ENCODE measurements at regions not wholly inside any gene's neighbourhood (a gene's known extent, or its start where the extent isn't known, plus 50 kb on each side); places are given as distances from the start of the nearest gene placed in this dataset.
"Not testable (repeated sequence)": the region's sequence is repeated elsewhere in the genome, so short reads cannot be mapped to it uniquely, and the experiment has no call there.

DNA sequence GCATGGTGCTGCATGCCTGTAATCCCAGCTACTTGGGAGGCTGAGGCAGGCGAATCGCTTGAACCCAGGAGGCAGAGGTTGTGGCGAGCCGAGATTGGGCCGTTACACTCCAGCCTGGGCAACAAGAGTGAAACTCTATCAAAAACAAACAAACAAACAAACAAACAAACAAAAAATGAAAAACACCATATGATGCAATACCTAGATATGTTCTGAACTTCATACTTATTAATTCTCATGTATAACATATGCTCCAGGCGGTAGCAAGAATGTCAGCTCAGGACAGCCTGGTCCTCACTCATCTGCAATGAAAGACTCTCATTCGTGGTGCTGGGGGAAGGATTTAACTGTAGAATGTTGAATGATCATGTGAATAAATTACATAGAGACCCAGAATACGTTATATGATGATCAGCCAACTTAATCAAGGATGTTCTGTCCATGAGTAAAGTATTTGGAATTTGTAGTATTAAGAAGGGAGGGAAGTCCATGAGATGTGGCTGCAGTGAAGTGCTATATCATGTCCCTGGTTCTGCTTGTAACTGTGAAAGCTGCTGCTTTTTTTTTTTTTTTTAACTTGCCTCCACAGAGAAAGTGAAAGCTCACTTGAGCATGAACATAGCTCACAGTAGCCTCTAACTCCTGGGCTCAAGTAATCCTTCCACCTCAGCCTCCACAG, 206.8 kb downstream of the UQCRFS1 start:
- peak; percentile 83 for DNase-seq

GRCh38 chr19:29004796-29005195, 208.2 kb downstream of the UQCRFS1 start:
- no peak for DNase-seq

- no peak for DNase-seq
Observed at GRCh38 chr19:29003641-29004409, 209.1 kb downstream of the UQCRFS1 start.

GRCh38 chr19:29002336-29002735, 210.6 kb downstream of the UQCRFS1 start:
- no peak for DNase-seq

DNA sequence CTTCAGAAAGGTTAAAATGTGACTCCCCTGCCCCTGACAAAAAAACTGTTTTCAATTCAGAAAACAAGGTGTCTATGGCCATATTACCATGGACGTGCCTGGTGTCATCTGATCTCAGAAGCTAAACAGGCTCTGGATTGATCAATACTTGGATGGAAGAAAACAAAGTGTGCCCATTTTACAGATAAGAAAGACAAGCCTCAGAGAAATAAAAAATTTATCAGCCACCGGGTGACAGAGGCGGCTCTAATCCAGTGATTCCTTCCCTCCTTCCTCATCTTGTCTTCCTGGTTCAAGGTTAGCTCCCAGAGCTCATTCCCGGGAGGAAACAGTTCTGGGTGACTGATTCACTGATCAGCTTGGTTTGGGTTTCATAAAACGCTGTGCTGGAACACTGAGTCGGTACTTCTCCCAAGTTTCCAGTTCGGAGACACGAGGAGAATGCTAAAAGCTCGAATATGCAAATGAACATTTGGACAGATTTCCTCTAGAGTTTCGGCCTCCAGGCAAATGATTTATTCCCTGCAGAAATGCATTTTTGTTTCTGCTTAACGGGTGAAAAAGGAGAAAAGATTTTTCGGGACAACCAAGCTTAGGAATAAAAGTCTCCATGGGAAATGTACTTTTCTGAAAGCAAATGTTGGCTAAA, 211.2 kb downstream of the UQCRFS1 start:
- peak; percentile 18 for DNase-seq

- no peak for DNase-seq
Observed at GRCh38 chr19:29001141-29001581, 211.8 kb downstream of the UQCRFS1 start.

- no peak for DNase-seq
Observed at GRCh38 chr19:28999724-29000433, 213.1 kb downstream of the UQCRFS1 start.

DNA sequence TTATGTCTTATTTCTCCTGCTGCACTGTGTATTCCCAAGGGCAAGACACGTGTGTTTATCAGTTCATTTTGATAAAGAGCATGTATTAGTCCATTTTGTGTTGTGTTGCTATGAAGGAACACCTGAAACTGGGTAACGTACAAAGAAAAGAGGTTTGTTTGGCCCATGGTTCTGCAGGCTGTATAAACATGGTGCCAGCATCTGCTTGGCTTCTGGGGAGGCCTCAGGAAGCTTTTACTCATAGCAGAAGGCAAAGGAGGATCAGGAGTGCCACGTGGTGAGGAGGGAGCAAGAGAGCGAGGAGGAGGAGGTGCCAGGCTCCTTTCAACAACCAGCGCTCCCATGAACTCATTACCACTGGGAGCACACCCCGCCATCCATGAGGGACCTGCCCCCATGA, 214.0 kb downstream of the UQCRFS1 start:
- DNase-seq = no peak

- not testable (repeated sequence) for DNase-seq
Observed at GRCh38 chr19:28997866-28998265, 215.1 kb downstream of the UQCRFS1 start.

- DNase-seq = no peak
Observed at GRCh38 chr19:28990522-28990921, 222.4 kb downstream of the UQCRFS1 start.

DNA sequence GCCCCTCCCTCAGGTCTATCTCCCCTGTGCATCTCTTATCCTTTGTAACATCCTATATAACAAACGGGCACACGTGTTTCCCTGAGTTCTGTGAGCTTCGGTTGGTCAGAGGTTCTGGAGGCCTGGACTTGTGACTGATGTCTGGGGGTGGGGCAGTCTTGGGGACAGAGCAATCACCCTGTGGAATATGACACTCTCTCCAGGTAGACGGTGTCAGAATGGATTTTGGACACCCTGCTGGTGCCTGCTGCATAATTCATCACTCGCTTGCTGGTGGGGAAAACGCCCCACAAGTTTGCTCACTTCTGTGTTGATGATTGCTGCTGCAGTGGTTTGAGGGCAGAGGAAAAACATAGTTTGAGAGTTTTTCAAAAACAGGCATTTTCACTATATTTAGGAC, 223.2 kb downstream of the UQCRFS1 start:
- DNase-seq = no peak

GRCh38 chr19:28988066-28988465, 224.9 kb downstream of the UQCRFS1 start:
- no peak for DNase-seq

DNA sequence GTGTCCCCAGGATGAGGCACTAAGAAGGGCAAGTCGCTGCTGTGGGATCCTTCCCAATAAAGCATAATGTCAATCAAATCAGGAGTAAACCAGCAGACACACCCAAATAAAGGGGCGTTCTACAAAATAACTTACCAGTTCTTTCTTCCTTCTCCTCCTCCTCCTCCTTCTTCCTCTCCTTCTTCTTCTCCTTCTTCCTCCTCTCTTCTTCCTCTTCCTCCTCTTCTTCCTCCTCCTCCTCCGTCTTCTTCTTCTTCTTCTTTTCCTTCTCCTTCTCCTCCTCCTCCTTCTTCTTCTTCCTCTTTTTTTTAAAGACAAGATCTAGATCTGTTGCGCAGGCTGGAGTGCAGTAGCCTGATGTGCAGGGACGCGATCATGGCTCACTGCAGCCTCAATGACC, 225.8 kb downstream of the UQCRFS1 start:
- no peak for DNase-seq

DNA sequence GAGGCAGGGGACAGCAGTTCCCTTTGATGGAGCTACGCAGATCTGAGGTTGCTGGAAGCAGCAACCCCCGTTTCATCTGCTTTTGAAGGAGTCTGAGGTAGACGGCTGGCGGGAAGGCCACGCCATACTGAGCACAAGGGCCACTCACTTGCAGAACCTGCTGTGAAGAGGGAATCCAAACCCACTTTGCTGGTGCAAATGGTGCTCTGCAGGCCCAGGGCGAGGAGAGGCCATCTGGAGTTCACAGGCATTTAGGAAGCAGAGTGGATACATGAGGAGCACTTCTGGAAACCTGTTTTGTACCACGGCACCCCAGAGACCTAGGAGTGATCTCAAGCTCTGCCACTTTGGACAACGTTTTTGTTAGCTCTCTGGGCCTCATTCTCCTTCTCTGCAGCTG, 227.8 kb downstream of the UQCRFS1 start:
- DNase-seq = no peak

GRCh38 chr19:28984315-28984714, 228.6 kb downstream of the UQCRFS1 start:
- no peak for DNase-seq

DNA sequence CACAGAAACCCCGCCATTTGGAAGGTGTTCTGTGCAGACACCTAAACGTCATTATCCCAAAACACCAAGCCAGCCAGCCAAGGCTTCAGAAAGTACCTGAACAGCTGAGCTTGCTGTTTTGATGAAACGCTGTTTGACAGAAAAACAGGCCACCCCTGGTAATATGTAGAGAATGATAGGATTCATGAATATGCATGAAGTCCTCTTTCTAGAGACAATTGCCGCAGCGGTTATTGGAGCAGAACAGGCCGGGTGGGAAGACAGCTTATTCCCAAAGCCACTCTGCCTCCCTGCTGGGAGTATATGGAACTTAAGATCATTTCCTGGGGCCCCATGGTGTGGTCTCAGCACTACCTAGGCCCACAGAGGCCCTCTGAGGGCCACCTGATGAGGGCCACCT, 229.5 kb downstream of the UQCRFS1 start:
- no peak for DNase-seq

- no peak for DNase-seq
Observed at GRCh38 chr19:28981994-28982393, 231.0 kb downstream of the UQCRFS1 start.

GRCh38 chr19:28981518-28981917, 231.4 kb downstream of the UQCRFS1 start:
- DNase-seq = no peak

DNA sequence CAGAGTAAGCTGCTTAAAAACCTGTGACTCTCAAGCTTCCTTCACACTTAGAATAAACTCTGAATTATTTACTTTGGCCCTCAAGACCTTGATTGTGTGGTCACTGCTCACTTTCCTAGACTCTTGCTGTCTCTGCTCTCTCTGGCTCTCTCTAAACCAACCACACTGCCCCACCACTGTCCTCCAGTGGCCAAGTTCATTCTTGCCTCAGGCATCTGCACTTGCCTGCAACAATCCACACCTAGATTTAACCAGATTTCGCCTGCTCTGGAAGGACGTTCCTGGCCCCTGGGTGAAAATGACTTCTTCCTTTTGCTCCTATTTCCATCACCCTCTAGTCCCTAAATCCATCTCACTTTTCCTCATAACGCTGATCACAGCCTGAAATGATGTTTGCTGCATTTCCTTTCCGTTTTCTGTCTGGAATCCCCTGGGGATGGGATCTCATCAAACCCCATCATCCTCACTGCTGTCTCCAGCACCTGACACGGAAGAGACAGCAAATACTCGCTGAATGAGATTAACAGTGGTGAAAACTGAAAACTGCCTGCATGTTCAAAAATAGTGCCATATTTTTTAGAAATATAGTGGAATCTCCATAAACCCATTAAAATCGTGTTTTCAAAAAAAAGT, 232.6 kb downstream of the UQCRFS1 start:
- DNase-seq = peak; percentile 55

GRCh38 chr19:28977826-28978225, 235.1 kb downstream of the UQCRFS1 start:
- DNase-seq = no peak

- DNase-seq = no peak
Observed at GRCh38 chr19:28972058-28972852, 240.7 kb downstream of the UQCRFS1 start.

DNA sequence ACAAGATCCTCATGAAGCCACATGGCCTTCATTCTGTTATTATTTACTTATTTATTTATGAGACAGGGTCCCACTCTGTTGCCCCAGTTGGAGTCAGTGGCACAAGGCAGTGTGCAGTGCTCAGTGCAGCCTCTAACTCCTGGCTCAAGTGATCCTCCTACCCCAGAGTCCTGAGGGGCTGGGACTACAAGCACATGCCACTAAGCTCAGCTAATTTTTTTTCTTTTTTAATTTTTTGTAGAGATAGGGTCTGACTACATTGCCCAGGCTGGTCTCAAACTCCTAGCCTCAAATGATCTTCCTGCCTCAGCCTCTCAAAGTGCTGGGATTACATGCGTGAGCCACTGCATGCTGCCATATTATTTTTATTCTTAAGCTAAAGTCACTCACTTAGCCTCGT, 241.4 kb downstream of the UQCRFS1 start:
- DNase-seq = no peak
